ENCODE measurements at regions not wholly inside any gene's neighbourhood (a gene's known extent, or its start where the extent isn't known, plus 50 kb on each side); places are given as distances from the start of the nearest gene placed in this dataset.

DNA sequence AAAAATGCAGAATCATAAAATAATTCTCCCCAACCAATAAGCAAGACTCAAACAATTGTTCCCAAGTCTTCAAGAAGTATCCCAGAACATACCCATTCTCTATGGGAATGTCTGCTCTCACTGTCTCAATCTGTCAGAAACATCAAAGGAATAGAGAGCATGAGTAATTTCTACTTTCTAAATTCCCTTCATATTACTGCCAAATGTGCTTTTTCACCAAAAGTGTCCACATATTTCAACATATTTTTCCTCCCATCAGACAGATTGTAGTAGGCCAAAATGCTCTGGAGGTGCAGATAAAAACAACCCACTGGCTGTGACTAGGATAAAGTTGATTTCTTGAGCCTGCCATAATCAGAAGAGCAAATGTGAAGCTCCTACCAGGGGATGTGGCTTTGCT, 692.0 kb upstream of the FAM241A start:
- no peak for DNase-seq (ENCODE audit: low read depth in 4 of 4, low spot score in 2 of 4)

DNA sequence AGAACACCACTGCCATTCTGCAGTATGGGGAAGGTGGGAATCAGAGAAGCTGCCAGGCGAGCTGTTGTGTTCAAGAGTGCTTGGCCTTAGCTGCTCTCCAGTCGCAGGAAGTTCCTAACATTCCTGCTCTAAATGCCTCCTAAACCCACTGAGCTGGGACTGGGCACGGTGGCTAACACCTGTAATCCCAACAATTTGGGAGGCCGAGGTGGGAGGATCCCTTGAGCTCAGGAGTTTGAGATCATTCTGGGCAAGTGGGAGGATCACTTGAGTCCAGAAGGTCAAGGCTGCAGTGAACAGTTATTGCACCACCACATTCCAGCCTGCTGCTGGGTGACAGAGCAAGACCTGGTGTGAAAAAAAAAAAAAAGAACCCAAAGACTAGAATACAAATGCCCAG, 690.3 kb upstream of the FAM241A start:
- DNase-seq (ENCODE audit: low read depth in 4 of 4, low spot score in 2 of 4) = no peak

DNA sequence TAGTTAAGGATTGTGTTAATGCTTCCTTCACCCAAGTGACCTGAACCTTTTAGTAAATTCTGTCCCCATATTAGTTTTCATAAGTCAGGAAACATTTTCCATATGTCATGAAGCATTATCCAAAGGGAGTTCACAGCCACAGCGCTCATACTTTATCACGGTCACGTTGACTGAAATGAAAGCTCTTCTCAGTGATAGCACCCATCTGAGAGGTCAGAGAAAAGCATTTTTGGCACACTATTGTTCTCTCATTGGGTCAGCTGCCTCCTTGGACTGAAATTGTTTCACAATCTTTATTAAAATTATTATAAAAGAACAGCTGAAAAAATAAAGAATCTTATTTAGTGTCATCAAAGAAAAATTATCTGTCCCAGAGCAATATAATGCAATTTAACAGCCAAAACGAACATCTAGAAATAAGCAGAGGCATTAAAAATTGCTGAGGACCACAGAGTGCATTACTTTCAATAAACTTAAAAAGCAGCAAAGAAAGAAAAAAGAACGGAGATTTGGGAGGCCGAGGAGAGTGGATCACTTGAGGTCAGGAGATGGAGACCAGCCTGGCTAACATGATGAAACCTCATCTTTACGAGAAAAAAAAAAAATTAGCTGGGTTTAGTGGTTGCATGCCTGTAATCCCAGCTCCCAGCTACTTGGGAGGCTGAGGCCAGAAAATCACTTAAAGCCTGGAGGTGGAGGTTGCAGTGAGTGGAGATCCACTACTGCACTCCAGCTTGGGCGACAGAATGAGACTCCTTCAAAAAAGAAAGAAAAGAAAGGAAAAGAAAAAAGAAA, 680.8 kb upstream of the FAM241A start:
- DNase-seq (ENCODE audit: low read depth in 4 of 4, low spot score in 2 of 4) = no peak

DNA sequence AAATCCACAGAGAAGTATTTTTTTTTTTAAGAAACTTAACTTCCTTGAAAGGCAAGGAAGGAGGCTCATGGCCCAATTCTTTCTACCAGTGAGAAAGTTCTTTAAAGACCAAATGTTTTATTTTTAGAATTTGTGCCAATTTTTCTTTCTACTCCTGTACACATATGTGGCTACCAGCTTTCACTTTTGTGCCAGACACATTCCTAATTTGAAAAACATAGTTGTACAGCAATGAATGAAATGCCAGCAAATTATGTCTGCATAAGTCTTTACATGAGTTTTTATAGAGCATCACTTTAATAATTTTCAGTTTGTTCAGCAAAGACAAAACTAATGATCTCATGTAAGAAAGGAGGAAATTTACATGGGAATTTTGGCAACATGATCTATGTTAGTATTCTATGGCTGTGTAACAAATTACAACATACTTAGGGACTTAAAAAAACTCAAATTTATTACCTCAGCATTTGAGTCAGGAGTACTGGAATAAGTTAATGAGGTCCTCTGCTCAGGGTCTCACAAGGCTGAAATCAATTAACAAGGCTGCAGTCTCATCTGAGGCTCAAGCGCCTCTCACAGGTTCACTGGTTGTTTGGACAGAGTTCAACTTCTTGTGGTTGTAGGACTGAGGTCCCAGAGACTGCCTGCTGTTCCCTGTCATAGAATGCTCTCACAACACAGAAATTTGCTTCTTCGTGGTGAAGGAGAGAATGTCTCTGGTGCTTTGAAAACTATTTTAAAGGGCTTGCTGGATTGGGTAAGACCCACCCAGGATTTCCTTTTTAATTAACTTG, 678.2 kb upstream of the FAM241A start:
- no peak for DNase-seq (ENCODE audit: low read depth in 4 of 4, low spot score in 2 of 4)

DNA sequence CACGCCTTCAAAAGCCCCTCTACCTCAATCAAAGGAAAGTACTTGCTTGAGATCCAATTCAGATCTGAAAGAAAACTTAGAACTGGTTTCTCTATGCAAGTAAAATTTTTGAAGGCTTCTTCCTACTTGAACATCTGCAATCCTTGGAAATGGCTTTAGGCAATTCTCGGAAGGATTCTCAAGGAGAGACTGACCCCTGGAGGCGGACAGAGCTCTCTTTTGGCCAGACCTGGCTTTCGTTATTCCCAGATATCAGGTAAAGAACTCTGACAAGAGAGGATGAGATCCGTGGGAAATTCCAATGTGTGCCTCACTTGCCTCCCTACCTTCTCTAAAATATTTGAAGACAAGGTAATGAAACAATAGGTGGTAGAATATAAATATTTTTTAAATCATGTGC, 670.3 kb upstream of the FAM241A start:
- DNase-seq (ENCODE audit: low read depth in 4 of 4, low spot score in 2 of 4) = peak in 2 of 4 donors; percentile 2 to 16

DNA sequence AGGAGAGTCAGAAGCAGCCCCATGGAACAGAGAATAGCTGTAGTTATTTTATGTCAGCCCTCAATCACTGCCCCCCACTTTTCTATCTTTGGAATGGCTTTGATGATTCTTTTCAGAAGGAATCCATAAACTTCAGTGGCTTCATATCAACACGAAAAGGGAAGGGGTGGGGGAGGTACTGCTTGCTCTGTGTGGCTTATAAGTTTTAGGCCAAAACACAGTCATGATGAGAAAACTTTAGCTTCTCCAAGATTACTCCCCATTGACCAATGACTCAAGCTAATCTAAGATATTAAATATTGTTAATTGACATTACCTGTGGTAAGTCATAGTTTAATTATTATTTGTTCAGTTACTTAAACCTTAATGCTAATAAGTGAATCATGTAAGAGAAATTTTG, 669.6 kb upstream of the FAM241A start:
- no peak for DNase-seq (ENCODE audit: low read depth in 4 of 4, low spot score in 2 of 4)

DNA sequence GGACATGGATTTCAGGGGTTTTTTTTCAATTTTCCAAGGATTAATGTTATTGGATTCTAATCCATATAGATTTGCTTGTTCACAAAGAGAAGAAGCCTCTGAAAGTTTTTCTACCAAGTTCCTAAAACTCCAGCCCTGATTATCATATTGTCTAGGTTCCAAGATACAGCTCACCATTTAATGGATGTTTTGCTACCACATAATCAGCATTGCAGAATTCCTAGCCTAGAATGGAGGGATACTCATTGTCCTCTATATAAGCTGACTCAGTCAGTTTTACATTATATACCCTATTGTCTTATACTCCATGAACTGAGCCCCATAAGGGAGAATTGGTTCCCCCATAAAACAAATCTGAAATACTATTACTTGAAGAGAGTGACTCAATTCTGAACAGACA, 664.7 kb upstream of the FAM241A start:
- DNase-seq (ENCODE audit: low read depth in 4 of 4, low spot score in 2 of 4) = no peak

DNA sequence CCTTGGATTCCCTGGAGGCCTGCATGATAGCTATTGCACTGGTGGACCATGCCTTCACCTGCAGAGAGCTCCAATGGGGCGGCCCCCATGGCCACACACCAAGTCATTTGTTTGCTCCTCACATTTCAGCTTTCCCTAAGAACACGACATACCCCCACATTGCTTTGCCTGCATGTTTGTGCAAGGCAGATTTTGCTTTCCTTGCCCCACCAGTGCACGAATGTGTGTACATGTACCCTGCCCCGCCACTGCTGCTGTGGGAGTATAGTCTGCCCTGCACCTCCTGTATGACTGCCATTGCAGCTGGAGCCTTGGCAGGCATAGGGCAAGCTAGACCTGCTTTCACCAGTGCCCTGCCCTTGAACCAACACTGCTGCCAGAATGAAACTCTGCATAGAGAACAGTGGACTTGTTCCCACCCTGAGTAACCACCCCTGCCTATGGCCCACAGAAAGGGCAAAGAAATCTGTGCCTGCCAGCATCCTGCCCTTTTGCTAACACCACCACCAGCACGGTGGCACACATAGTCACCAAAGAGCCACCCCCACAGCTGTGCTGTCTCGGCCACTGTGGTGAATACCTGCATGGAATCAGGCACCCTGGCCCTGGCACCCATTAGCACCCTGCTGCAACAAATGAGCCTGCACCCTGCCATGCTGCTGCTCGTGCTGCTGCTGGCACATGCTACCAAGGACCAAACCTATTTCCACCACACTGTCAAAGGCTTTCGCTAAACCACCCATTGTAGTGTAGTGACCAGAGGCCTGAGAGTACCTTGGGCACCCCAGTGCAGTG, 661.7 kb upstream of the FAM241A start:
- DNase-seq (ENCODE audit: low read depth in 4 of 4, low spot score in 2 of 4) = no peak

DNA sequence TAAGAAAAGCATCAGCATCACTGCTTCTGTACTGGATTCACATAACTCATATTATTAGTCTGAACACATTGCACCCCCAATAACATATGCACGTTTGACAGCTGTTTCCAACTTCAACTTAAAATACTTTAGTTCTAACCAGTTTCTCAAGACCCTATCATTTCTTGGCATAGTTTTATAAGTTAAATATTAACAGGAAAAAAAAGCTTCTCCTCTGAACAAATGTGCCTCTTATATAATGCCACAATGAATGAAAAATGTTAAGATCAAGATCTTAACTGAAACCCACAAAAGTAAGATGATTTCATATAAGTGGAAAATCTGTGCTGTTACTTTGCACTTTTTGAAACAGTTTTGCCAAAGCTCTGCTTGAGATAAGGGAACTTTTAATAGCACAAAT, 652.8 kb upstream of the FAM241A start:
- no peak for DNase-seq (ENCODE audit: low read depth in 4 of 4, low spot score in 2 of 4)

DNA sequence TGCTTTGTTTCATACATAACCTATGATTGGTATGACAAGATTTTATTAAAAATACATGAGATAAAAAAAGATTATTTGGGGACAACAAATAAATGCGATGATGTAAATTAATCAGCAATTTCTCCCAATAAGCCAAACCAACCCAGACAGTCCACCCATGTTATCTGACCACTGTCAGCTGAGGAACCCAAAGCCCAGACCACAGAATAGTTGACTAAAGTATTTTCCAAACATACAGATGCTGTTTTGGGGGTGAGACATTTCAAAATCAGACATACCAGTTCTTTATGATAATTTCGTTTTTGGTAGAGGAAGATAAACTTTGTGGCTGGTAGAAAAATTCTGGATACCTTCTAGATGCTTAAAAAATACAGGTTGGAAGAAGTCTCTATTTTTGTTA, 650.8 kb upstream of the FAM241A start:
- DNase-seq (ENCODE audit: low read depth in 4 of 4, low spot score in 2 of 4) = no peak

DNA sequence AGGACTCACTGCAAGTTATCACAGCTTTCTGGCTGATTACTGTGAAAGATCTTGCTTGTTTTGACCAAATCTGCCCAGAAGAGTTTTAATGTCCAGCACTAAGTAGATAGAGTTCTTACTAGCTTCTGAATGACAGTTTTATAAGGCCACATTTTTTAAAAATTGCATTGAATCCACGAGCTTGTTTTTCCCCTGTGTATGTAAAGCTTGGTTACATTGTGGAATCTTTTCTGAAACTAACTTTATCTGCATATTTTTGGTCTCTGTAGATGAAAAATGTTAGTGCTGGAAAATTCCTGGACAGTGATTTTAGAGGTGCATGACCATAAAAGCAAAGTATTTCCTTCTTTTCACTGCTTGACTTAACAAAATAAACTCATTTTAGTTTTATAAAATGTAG, 650.3 kb upstream of the FAM241A start:
- no peak for DNase-seq (ENCODE audit: low read depth in 4 of 4, low spot score in 2 of 4)

DNA sequence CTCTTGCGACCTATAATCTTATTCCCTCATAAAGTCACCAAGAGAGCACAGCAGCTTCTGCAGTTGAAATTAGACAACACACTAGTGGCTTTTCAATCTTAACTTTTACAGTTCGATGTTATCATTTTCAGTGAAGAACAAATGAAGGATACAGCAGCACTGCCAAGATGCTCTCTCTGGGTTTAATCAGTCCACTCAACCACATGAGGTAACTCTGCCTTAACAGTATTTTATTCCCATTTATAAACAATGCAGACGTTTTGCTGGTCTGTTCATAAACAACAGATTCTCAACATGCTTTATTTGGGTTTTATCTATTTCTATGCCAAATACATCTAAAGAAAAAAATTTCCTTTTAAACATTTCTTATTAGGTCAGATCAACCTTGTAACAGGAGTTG, 646.0 kb upstream of the FAM241A start:
- DNase-seq (ENCODE audit: low read depth in 4 of 4, low spot score in 2 of 4) = no peak

DNA sequence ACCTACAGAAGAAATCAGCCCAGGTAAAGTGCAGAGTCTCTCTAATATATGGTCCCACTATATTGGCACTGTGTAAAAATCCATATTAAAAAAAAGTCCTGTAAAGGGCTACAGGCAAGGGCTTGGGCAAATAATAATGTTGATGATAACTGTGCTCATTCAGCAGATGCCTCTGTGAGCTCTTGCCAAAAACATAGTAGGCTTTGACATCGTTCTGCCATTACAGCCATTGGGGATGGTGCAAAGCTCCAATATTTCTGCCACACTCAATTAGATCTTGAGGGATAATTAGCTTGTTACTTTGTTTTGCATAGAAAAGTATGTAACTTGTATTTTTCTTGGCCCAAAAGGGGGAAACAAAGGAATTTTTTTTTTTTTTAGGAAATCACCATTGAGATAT, 645.5 kb upstream of the FAM241A start:
- DNase-seq (ENCODE audit: low read depth in 4 of 4, low spot score in 2 of 4) = no peak

DNA sequence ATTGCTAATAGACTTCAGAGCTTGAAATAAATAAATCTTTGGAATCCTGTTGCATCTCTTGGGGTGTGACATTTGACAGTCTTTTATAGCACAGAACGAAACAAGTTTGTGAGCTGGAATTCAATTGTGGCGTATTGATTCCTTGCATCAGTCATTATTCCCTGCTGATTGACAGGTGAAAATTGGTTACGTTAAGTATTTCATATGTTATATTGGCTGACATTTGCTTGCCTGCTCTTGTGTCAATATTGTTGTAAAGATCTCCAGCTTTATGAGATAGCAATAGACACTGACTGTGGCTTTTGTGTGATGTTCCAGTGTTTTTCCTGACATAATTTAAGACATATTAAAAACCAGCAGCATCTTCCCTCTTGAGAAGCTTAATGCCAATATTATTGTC, 644.4 kb upstream of the FAM241A start:
- DNase-seq (ENCODE audit: low read depth in 4 of 4, low spot score in 2 of 4) = no peak

DNA sequence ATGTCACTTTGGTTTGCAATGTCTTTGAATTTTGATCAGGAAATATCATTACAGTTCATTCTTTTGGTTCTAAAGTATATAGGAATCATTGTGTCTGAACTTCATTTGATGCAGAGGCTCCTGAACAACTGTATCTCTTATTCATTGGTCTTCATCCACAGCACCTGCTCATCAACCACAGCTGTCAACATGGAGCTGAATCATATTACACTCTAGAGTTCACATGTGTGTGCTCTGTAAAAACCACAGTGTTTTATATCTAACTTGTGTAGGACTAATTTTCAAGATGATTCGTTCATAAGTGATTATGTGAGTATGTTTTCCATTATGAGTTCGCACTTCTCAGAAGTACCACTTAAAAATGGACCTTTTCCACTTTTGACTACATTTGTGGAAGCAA, 643.3 kb upstream of the FAM241A start:
- no peak for DNase-seq (ENCODE audit: low read depth in 4 of 4, low spot score in 2 of 4)

DNA sequence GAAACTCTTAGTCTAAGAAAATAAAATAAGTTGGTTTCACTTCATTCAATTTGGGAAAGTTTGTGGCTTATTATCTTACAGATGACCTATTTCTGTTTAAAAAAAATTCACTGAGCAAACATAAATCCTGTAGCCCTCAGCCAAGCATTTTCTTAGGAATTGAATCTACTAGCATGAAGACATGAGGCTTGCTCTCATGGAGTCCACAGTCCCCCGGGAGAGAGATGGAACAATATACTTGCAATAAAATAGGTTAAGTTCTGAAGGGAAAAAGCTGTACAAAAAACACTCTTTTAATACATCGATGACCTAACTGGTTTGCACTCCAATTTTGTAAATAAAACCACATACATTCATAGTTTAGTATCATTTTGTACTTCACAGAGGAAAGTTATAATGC, 642.6 kb upstream of the FAM241A start:
- no peak for DNase-seq (ENCODE audit: low read depth in 4 of 4, low spot score in 2 of 4)

DNA sequence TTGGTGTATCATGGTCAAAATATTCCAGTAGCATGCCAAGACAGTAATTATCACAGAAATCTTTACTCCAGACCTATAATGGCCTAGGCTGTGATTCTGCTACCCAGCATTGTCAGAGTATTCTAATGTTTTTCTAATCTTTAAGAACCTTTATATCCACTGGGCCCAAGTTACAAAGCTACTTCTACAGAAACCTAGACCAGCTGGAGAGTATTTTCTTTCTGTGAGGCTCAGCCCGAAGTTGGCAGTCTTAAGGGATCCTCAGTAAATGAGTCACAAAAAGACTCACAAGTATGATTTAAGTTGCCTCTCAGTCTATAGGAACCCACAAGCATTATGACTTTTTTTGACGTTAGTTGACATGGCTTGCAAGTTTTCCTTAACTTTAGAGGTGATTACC, 638.5 kb upstream of the FAM241A start:
- no peak for DNase-seq (ENCODE audit: low read depth in 4 of 4, low spot score in 2 of 4)

DNA sequence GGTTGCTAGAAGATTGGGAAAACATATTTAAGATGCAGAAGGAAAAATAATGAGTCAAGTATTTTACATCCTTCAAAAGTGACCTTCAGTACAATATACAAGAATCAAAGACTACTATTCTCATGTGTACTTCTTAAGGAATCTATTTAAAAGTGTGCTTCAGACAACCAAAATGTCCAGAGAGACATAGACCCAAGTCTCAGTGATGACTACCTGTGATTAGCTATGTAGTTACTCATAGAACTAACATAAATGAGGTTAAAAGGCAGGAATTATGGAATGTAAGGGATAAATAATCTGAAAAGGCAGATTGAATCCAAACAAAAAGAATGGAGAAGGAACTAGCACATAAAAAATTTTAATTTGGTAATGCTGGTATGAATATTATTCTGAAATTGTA, 634.7 kb upstream of the FAM241A start:
- DNase-seq (ENCODE audit: low read depth in 4 of 4, low spot score in 2 of 4) = no peak

DNA sequence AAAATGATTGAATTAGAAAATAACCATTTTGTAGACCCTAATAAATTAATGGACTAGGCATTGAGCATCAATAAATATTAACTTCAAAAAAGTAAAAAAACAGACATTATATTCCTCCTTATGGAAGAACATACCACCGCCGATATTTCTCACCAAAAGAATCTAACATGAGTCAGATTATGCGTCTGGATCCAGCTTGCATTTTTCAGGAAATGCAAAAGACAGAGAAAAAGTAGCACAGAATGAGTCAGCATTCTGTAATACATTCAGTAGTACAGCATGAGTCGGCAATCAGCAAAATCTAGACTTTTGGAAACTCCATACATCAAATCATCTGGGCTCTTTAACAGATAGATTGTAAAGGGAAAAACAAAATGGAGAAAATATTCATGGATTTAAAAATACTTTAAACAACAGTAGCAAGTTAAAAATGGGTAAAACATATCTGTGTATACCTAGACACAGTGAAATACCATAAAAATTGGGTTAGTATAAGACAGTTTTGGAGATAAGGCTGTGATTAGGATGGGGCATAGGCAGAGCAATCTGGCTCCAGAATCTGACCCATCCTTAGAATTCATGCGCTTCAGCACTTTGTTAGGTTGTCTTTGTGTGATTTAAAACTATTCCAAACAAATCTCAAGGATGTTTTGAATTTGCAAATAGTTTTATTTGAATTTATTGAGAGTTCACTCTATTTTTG, 633.0 kb upstream of the FAM241A start:
- DNase-seq (ENCODE audit: low read depth in 4 of 4, low spot score in 2 of 4) = no peak

DNA sequence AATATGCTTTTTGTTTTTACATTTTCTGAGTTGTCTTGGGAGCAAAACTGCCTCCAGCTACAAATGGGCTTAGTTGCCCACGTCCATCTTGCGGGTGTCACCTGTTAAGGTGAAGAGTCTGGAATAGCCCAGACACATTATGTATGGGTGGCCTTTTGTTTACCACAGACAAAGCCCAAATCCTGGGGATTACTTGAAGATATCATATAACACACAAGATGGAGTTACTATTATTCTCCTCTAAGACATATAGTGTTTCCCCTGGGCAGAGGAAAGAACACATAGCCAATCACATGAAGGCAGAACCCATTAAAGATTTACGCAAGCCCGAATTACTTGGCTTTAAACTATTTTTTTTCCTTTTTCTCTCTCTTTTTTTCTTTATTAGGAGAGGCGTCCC, 625.6 kb upstream of the FAM241A start:
- DNase-seq (ENCODE audit: low read depth in 4 of 4, low spot score in 2 of 4) = no peak

DNA sequence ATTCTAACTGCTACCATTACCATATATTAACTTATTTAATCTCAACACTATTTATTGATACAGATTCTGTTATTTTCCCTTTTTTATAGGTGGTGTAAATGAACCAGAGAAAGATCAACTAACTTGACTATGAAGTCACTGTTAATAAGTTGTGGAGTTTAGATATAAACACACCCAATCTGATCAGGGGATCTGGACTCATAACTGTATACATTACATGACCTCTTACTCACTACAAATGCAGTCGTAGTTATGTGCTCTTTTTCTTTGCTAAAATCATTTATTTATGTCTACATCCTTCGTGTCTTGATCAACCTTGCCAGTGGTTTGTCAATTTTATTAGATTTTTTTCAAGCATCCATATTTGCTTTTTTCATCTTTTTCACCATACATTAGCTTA, 614.8 kb upstream of the FAM241A start:
- DNase-seq (ENCODE audit: low read depth in 4 of 4, low spot score in 2 of 4) = no peak

Data from left renal cortex interstitium (tissue), 4 donors.